NCI-H460 (cell line): ENCODE measurements at regions not wholly inside any gene's neighbourhood (a gene's known extent, or its start where the extent isn't known, plus 50 kb on each side); places are given as distances from the start of the nearest gene placed in this dataset.
"Not testable (repeated sequence)": the region's sequence is repeated elsewhere in the genome, so short reads cannot be mapped to it uniquely, and the experiment has no call there.

Experiments used
- DNase-seq: peaks from one replicate; pipeline ENCODE4 v3.0.0-alpha.2; 2016; ENCODE audit warnings: low read depth; ENCODE audit errors: extremely low read depth

DNA sequence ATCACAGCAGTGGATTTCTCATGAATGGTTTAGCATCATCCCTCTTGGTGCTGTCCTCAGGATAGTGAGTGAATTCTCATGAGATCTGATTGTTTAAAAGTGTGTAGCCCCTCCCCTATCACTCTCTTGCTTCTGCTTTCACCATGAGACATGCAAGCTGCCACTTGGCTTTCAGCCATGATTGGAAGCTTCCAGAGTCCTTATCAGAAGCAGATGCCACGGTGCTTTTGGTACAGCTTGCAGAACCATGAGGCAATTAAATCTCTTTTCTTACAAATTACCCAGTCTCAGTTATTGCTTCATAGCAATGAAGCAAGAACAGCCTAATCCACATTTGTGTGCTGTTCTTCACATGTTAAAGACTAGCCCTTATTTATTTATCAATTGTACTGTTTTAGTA, 495.2 kb upstream of the EPHA6 start:
- no peak for DNase-seq

GRCh38 chr3:96324087-96324486, 490.3 kb upstream of the EPHA6 start:
- DNase-seq, result no peak

GRCh38 chr3:96330795-96331194, 483.6 kb upstream of the EPHA6 start:
- DNase-seq, result no peak

GRCh38 chr3:96331341-96331740, 483.1 kb upstream of the EPHA6 start:
- peak; percentile 5 for DNase-seq

DNA sequence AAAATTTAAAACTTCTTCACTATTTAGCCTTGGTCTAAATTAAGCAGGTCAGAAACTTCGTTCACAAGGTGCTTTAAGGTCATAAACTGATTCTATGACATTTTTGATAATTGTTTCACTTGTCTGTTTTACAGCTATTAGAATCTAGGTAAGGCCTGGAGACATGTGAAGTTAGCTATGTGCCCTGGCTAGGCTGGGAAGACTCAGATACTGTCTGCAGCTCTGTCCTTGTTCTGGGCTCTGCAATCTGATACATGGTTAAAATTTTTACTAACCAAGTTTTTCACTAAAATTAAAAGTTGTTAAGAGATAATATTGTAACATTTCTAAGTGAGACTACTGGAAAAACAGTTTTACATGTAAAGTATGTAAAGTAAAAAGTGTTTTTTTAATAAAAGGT, 479.6 kb upstream of the EPHA6 start:
- no peak for DNase-seq

DNA sequence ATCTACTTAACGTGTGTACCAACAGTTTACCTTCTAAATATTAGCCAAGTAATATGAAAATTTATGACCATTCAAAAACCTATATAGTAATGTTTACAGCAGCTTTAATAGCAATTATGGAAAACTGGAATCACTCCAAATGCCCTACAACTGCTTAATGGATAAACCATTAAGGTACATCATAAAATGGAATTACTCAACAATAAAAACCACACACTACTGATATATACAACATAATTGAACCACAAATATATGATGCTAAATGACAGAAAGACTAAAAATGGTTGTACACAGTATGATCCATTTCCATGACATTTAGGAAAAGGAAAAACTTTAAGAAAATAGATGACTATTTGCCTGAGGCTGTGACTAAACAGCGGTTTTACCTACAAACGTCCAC, 467.1 kb upstream of the EPHA6 start:
- DNase-seq, result no peak

- DNase-seq, result not testable (repeated sequence)
Observed at GRCh38 chr3:96351598-96351997, 462.8 kb upstream of the EPHA6 start.

- DNase-seq, result no peak
Observed at GRCh38 chr3:96354106-96354505, 460.3 kb upstream of the EPHA6 start.

DNA sequence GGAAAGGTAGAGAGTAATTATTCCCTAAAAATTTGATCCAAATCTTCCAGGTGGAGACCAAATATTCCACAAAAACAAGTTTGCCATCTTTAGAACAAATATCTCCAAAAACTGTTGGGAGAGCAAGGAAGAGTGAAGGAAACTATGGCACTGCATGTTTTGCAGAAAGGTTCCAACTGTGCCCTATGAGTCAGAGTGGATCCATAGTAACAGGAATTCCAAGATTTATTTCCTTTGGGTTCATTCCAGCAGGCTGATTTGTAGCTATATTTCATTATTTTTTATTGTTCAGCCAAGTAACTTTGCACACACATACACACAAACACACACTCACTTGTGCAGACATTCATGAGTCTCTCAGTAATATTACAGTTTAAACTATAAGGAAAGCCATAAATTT, 459.7 kb upstream of the EPHA6 start:
- no peak for DNase-seq

DNA sequence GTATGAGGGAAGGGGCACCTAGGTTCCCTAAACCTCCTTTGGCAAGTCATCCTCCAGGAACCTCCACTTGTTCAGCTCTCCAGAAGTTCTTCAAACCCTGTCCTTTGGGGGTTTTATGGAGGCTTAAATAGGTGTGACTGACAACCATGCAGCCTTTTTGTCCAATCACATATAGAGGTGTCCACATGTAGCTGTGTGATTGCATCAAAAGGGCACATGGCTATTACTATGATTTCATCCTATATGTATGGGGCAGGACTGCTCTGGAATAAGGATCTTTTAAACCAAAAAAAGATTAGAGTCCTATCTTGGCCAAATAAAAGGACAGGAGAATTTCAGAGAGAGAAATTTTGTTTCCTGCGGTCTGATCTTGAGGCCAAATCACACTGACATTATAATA, 453.2 kb upstream of the EPHA6 start:
- DNase-seq, result no peak

- no peak for DNase-seq
Observed at GRCh38 chr3:96370637-96371036, 443.8 kb upstream of the EPHA6 start.

- no peak for DNase-seq
Observed at GRCh38 chr3:96410006-96410730, 404.2 kb upstream of the EPHA6 start.

DNA sequence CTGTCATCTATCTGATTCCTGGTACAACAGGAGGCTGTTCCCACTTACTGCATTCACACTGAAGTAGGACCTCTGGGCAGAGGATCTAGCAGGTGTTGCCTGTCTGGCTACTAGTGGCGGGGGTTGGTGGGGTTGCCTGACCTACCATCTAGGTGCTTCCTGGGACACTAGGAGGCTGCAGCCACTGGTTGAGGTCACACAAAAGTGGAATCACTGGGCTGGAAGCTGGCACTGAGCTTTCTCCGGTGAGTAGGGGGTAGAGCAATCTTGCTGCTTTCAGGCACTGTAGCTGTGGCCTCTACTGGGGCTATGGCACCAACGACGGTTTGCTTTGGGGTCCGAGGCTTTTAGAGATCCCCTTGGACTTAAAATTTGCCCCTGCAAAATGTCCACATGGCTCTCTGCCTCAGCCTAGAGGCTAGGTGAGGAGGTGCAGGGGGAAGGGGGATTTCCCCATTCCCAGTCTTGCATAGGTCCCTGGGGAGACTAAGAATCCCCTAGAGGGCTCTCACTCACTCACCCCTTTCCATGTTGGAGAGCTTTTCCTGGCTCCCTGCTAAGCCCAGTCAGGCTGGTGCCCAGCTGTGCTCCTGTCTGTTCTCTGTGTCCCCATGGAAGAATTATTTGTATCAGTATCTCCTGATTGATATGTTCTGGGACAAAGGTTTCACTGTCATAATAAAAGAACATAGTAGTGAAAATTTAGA, 397.7 kb upstream of the EPHA6 start:
- no peak for DNase-seq

DNA sequence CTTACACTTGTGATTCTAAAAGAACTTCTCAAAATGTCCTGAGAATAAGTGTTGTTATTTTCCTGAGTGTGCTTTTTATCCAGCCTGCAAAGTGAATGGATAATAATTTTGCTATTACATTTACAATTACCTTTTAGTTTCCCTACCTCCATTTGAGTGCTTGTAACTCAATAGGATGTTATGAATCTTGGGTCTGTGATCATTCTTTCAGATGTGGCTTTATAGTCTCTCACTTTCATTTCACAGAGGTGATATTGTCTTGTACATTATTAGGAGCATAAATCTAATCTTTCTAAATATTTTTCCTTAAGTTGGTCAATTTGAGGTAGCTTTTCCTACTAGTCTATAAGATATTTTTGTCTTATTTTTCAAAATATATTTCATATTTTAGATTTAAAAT, 386.3 kb upstream of the EPHA6 start:
- DNase-seq, result no peak

- DNase-seq, result no peak
Observed at GRCh38 chr3:96430079-96430478, 384.3 kb upstream of the EPHA6 start.

- DNase-seq, result no peak
Observed at GRCh38 chr3:96434651-96435050, 379.7 kb upstream of the EPHA6 start.

- no peak for DNase-seq
Observed at GRCh38 chr3:96449346-96449745, 365.0 kb upstream of the EPHA6 start.

- no peak for DNase-seq
Observed at GRCh38 chr3:96449803-96450202, 364.6 kb upstream of the EPHA6 start.

GRCh38 chr3:96450699-96451098, 363.7 kb upstream of the EPHA6 start:
- no peak for DNase-seq

DNA sequence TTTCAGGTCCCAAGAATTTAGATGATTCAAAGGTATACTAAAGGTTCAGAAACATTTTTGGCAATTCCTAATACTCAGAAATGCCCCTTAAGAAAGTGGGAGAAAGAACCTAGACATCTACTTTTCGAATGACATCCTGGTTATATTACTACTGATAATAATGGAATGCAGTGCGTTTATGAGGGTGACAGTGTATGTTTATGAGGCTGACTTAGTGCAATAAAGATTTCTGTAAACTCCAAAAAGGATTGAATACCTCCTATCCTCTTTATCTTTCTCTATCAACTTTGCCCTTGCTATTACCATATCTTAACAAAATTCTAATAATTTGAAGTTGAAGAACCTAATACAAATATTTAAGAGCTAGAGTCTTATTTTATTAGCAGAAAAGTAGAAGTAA, 348.9 kb upstream of the EPHA6 start:
- DNase-seq, result no peak

GRCh38 chr3:96466441-96466840, 348.0 kb upstream of the EPHA6 start:
- no peak for DNase-seq

- no peak for DNase-seq
Observed at GRCh38 chr3:96467639-96468038, 346.8 kb upstream of the EPHA6 start.

DNA sequence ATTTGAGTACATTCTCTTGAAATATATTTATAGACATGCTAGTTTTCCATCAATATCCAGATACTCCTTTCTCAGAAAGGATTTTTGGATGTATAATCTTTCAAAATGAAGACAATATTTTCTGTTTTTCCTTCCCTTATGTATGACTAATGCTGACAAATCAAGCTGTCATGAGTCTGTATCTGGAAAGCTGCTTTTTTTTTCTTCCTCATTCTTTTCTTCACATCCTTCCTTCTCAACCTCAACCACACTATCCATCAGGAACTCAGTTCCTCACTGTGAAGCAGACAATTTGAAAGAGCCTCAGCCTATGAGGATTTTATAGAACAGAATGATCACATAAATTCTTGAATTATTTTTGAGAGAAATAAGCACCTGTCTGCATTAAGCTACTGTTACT, 335.9 kb upstream of the EPHA6 start:
- DNase-seq, result no peak
